H1 (cell line): ENCODE measurements at regions not wholly inside any gene's neighbourhood (a gene's known extent, or its start where the extent isn't known, plus 50 kb on each side); places are given as distances from the start of the nearest gene placed in this dataset.

ENCODE experiments used
- CTCF ChIA-PET: fragments of 300-600 bp; sonication (Branson Sonifier 250); formaldehyde crosslinking; loops from one replicate; lab custom pipeline; 2021; ENCODE audit not compliant: partially characterized antibody; lab: Charles Lee
- POLR2A ChIA-PET: fragments of 300-600 bp; sonication (Branson Sonifier 250); formaldehyde crosslinking; loops from one replicate; lab custom pipeline; 2021; ENCODE audit warnings: inconsistent platforms; ENCODE audit not compliant: partially characterized antibody; lab: Charles Lee
- DNase-seq, 2 experiments: peaks; one replicate each; pipeline versions ENCODE4 v3.0.0 to v3.0.0-alpha.2; 2010 to 2022; ENCODE audit warnings: low spot score in 2 of 2, low read depth in 1 of 2, mixed read lengths in 1 of 2
- FAIRE-seq: peaks from 2 replicates; lab custom pipeline; 2011; peaks lifted over from hg19 to GRCh38; lab: Jason Lieb, UNC
- H2AFZ ChIP-seq: 2 replicates; pipeline ENCODE4 v1.8.1; 2012; ENCODE audit warnings: low read length, inconsistent platforms
- H2AK5ac ChIP-seq: 2 replicates; pipeline ENCODE4 v1.6.1; 2013; ENCODE audit warnings: low read depth, low read length
- H2BK120ac ChIP-seq: replicated peaks from 2 replicates; pipeline ENCODE3; 2013; ENCODE audit warnings: low read depth, low read length, inconsistent platforms
- H2BK12ac ChIP-seq: 2 replicates; pipeline ENCODE4 v1.6.1; 2013; ENCODE audit warnings: low read depth, low read length
- H2BK15ac ChIP-seq: 2 replicates; pipeline ENCODE4 v1.6.1; 2013; ENCODE audit warnings: low read length
- H2BK20ac ChIP-seq: 2 replicates; pipeline ENCODE4 v1.6.1; 2013; ENCODE audit warnings: low read length
- H2BK5ac ChIP-seq: 2 replicates; pipeline ENCODE4 v1.6.1; 2013; ENCODE audit warnings: low read depth, low read length
- H3K14ac ChIP-seq: 2 replicates; pipeline ENCODE4 v1.6.1; 2013; ENCODE audit warnings: inconsistent platforms; ENCODE audit not compliant: insufficient read length
- H3K18ac ChIP-seq: 2 replicates; pipeline ENCODE4 v1.6.1; 2013; ENCODE audit warnings: low read length; ENCODE audit errors: extremely low read depth
- H3K23ac ChIP-seq: 2 replicates; pipeline ENCODE4 v1.6.1; 2013; ENCODE audit warnings: inconsistent platforms; ENCODE audit not compliant: insufficient read length
- H3K23me2 ChIP-seq: 2 replicates; pipeline ENCODE4 v1.6.1; 2013; ENCODE audit warnings: low read depth, low read length
- H3K27ac ChIP-seq: 2 replicates; pipeline ENCODE4 v1.6.1; 2011; ENCODE audit warnings: low read depth, low read length, inconsistent platforms
- H3K27me3 ChIP-seq, 4 experiments: replicated peaks in 1 of 4; 1 replicate in 1 of 4; 2 replicates in 3 of 4; pipeline versions ENCODE4 v1.6.1 to v1.8.1; 2011 to 2013; ENCODE audit warnings: low read length in 3 of 4, mild to moderate bottlenecking in 3 of 4, inconsistent platforms in 2 of 4, mixed read lengths in 2 of 4, moderate library complexity in 1 of 4; ENCODE audit not compliant: control insufficient read depth in 3 of 4, insufficient read depth in 3 of 4; ENCODE audit errors: extremely low read depth in 1 of 4
- H3K36me3 ChIP-seq, 4 experiments: 2 replicates each; pipeline versions ENCODE4 v1.6.1 to v1.8.1; 2011 to 2013; ENCODE audit warnings: mild to moderate bottlenecking in 4 of 4, low read length in 3 of 4, moderate library complexity in 2 of 4, control low read depth in 1 of 4, inconsistent platforms in 1 of 4; ENCODE audit not compliant: insufficient read depth in 4 of 4, control insufficient read depth in 2 of 4
- H3K4ac ChIP-seq: replicated peaks from 2 replicates; pipeline ENCODE3; 2013; ENCODE audit warnings: low read length, low read depth, mixed read lengths, inconsistent platforms; ENCODE audit not compliant: insufficient read length
- H3K4me1 ChIP-seq, 4 experiments: replicated peaks in 1 of 4; 1 replicate in 1 of 4; 2 replicates in 3 of 4; pipeline versions ENCODE4 v1.6.1 to v1.8.1; 2011 to 2013; ENCODE audit warnings: low read length in 3 of 4, inconsistent platforms in 2 of 4, mixed read lengths in 1 of 4; ENCODE audit not compliant: insufficient read depth in 4 of 4, control insufficient read depth in 3 of 4
- H3K4me2 ChIP-seq, 2 experiments: 2 replicates each; pipeline versions ENCODE4 v1.6.1 to v1.8.1; 2011 to 2013; ENCODE audit warnings: low read depth in 2 of 2, low read length in 2 of 2, control low read depth in 1 of 2, inconsistent platforms in 1 of 2, mild to moderate bottlenecking in 1 of 2; ENCODE audit not compliant: insufficient read depth in 1 of 2
- H3K4me3 ChIP-seq, 4 experiments: fragments of 200-600, 300-600 bp in 1 of 4; sonication (generic), shearing (Covaris generic), sonication (Bioruptor Twin) in 1 of 4; 2 replicates each; pipeline versions ENCODE4 v1.5.1 to v1.8.1; 2011 to 2016; ENCODE audit warnings: low read length in 4 of 4, low read depth in 3 of 4, control low read depth in 2 of 4, inconsistent platforms in 2 of 4, mild to moderate bottlenecking in 2 of 4, mixed read lengths in 1 of 4, moderate library complexity in 1 of 4; ENCODE audit not compliant: insufficient read depth in 2 of 4; ENCODE audit errors: extremely low read depth in 1 of 4
- H3K56ac ChIP-seq: replicated peaks from 2 replicates; pipeline ENCODE3; 2013; ENCODE audit warnings: low read depth, mild to moderate bottlenecking, mixed read lengths, low read length, inconsistent platforms; ENCODE audit not compliant: insufficient read length
- H3K79me1 ChIP-seq: 2 replicates; pipeline ENCODE4 v1.6.1; 2013; ENCODE audit warnings: low read depth, low read length, control low read depth
- H3K79me2 ChIP-seq, 2 experiments: 2 replicates each; pipeline versions ENCODE4 v1.6.1 to v1.8.1; 2012 to 2013; ENCODE audit warnings: low read length in 2 of 2, mild to moderate bottlenecking in 2 of 2, inconsistent platforms in 1 of 2; ENCODE audit not compliant: insufficient read depth in 2 of 2, control insufficient read depth in 1 of 2
- H3K9ac ChIP-seq, 4 experiments: replicated peaks in 1 of 4; 1 replicate in 1 of 4; 2 replicates in 3 of 4; pipeline versions ENCODE4 v1.6.1 to v1.8.1; 2011 to 2013; ENCODE audit warnings: low read depth in 3 of 4, low read length in 3 of 4, control low read depth in 2 of 4, mild to moderate bottlenecking in 2 of 4, moderate library complexity in 2 of 4, inconsistent platforms in 1 of 4; ENCODE audit errors: extremely low read depth in 1 of 4
- H3K9me3 ChIP-seq, 2 experiments: 2 replicates each; pipeline versions ENCODE4 v1.6.1 to v1.8.1; 2012 to 2013; ENCODE audit warnings: mild to moderate bottlenecking in 2 of 2, moderate library complexity in 2 of 2, control low read depth in 1 of 2, inconsistent platforms in 1 of 2, low read depth in 1 of 2, low read length in 1 of 2, mixed read lengths in 1 of 2; ENCODE audit not compliant: insufficient read depth in 2 of 2
- H4K20me1 ChIP-seq, 2 experiments: replicated peaks in 1 of 2; 2 replicates each; pipeline versions ENCODE3 to v1.8.1; 2011 to 2013; ENCODE audit warnings: inconsistent platforms in 2 of 2, low read length in 2 of 2, mild to moderate bottlenecking in 1 of 2; ENCODE audit not compliant: insufficient read depth in 2 of 2, control insufficient read depth in 1 of 2
- H4K5ac ChIP-seq: 2 replicates; pipeline ENCODE4 v1.6.1; 2013; ENCODE audit warnings: low read length, low read depth, mixed read lengths, inconsistent platforms; ENCODE audit not compliant: insufficient read length
- H4K8ac ChIP-seq: 2 replicates; pipeline ENCODE4 v1.8.0; 2013; ENCODE audit warnings: mild to moderate bottlenecking, moderate library complexity, low read length, inconsistent platforms; ENCODE audit not compliant: insufficient read depth; ENCODE audit errors: extremely low read depth
- H4K91ac ChIP-seq: replicated peaks from 2 replicates; pipeline ENCODE3; 2013; ENCODE audit warnings: low read length, mixed read lengths, inconsistent platforms; ENCODE audit not compliant: insufficient read length
- ZNF274 ChIP-seq: IDR thresholded peaks from 2 replicates; pipeline ENCODE4 v1.7.0; 2012; ENCODE audit warnings: low read length, borderline replicate concordance; ENCODE audit errors: extremely low read depth
- WGBS, 2 experiments: shearing (Covaris generic) in 1 of 2; methylation state at CpG; one replicate each; pipeline versions ENCODE4 v1.1.6 to v1.1.7; 2013 to 2015; ENCODE audit warnings: low lambda C conversion rate in 2 of 2, mixed read lengths in 2 of 2, inconsistent platforms in 1 of 2, low coverage in 1 of 2, missing lambda C conversion rate in 1 of 2; ENCODE audit not compliant: insufficient replicate concordance in 2 of 2, insufficient coverage in 1 of 2, insufficient read length in 1 of 2; ENCODE audit errors: extremely low coverage in 1 of 2, missing lambda C conversion rate in 1 of 2; 5-methylcytosine and 5-hydroxymethylcytosine counted together

GRCh38 chr10:128713471-128713870 is 587.2 kb upstream of the MKI67 start:
- whole genome bisulfite sequencing, 2 experiments, result 87% methylated on average over 5 of the region's 5 CpGs; no CpG with 5 or more reads in 1 of the 2 experiments
- FAIRE-seq, result no peak
- no peak for TF ChIP-seq ZNF274

More at GRCh38 chr10:128713471-128713870, 587.2 kb upstream of the MKI67 start:
- H4K8ac ChIP-seq, result no peak overlapping the region
- H3K4ac ChIP-seq, result no peak overlapping the region
- no peak overlapping the region for H3K4me2 ChIP-seq
- no peak overlapping the region for H3K27ac ChIP-seq
- H3K14ac ChIP-seq, result no peak overlapping the region
- no peak overlapping the region for H3K9ac ChIP-seq
- no peak overlapping the region for H2BK5ac ChIP-seq
- H4K91ac ChIP-seq, result no peak overlapping the region
- CTCF ChIA-PET, result no interaction called here
- no peak overlapping the region for H3K23ac ChIP-seq
- POLR2A ChIA-PET, result no interaction called here
- no peaks in the 10 kb centered on the region for H4K20me1 ChIP-seq
- no peaks in the 10 kb centered on the region for H3K79me2 ChIP-seq
- no peak overlapping the region for H2BK15ac ChIP-seq
- peaks cover 0 to 6% (median 0%) of the 10 kb centered on the region in 4 experiments; a peak in 3 of 7 replicates for H3K4me1 ChIP-seq
- H3K23me2 ChIP-seq, result no peaks in the 10 kb centered on the region
- H2BK20ac ChIP-seq, result no peak overlapping the region
- H3K27me3 ChIP-seq, result no peaks in the 10 kb centered on the region
- no peaks in the 10 kb centered on the region for H3K79me1 ChIP-seq
- no peak overlapping the region for H2AK5ac ChIP-seq
- no peak overlapping the region for H2AFZ ChIP-seq
- H4K5ac ChIP-seq, result no peak overlapping the region
- H3K36me3 ChIP-seq, result no peaks in the 10 kb centered on the region
- no peak for DNase-seq
- no peak overlapping the region for H2BK120ac ChIP-seq
- no peak overlapping the region for H3K4me3 ChIP-seq
- no peak overlapping the region for H3K56ac ChIP-seq
- H3K9me3 ChIP-seq, result no peaks in the 10 kb centered on the region
- H2BK12ac ChIP-seq, result no peak overlapping the region
- no peak overlapping the region for H3K18ac ChIP-seq
